ENCODE measurements at regions not wholly inside any gene's neighbourhood (a gene's known extent, or its start where the extent isn't known, plus 50 kb on each side); places are given as distances from the start of the nearest gene placed in this dataset.

DNA sequence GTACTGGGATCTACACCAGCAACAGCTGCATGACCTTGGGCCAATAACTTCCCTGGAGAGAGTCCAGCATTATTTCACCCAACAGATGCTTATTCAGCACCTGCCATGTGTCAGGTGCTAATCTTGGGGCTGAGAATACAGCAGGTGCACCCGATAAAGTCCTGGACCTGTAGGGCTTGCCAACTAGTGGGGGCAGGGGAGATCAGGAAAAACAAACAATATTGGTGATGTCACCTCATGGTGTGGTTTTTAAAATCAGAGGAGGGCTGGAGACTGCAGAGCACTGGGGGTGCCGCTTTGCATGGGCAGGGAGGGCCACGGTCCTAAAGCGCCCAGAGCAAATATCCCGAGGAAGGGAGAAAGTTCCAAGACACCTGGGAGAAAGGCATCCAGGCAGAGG, 218.8 kb downstream of the C16orf95 start:
- H3K27me3 ChIP-seq (ENCODE audit: control insufficient read depth, insufficient read depth, low read length, poor library complexity, severe bottlenecking), result no peaks in the 10 kb centered on the region
- DNase-seq, result no peak
- no peak overlapping the region for H3K4me3 ChIP-seq (ENCODE audit: low read length)
- no peak overlapping the region for H3K27ac ChIP-seq (ENCODE audit: low read depth, low read length)
- WGBS, 2 experiments (ENCODE audit: insufficient coverage in 1 of 2, insufficient read length in 1 of 2), result 97% methylated on average over 4 to 5 of the region's 5 CpGs
- TF ChIP-seq CTCF (conservative IDR thresholded peaks at IDR 0.05), result no peak
- H3K9ac ChIP-seq (ENCODE audit: extremely low read depth, low read length, poor library complexity, severe bottlenecking), result no peak overlapping the region
- no peak overlapping the region for H3K4me3 Mint-ChIP-seq
- H3K27me3 Mint-ChIP-seq (ENCODE audit: insufficient read depth), result peaks cover 2% of the 10 kb centered on the region
- H3K27ac Mint-ChIP-seq, result no peak overlapping the region
- no peaks in the 10 kb centered on the region for H3K36me3 Mint-ChIP-seq (ENCODE audit: low read depth)
- no peaks in the 10 kb centered on the region for H3K9me3 ChIP-seq (ENCODE audit: control insufficient read depth, low read length)
- H3K9me3 Mint-ChIP-seq, result no peaks in the 10 kb centered on the region
- H3K4me1 Mint-ChIP-seq, result peaks cover 68% of the 10 kb centered on the region
- peaks cover 42% of the 10 kb centered on the region for H3K4me1 ChIP-seq (ENCODE audit: control insufficient read depth, insufficient read depth, low read length)
- no peaks in the 10 kb centered on the region for H3K36me3 ChIP-seq (ENCODE audit: control insufficient read depth, insufficient read depth, low read length)

DNA sequence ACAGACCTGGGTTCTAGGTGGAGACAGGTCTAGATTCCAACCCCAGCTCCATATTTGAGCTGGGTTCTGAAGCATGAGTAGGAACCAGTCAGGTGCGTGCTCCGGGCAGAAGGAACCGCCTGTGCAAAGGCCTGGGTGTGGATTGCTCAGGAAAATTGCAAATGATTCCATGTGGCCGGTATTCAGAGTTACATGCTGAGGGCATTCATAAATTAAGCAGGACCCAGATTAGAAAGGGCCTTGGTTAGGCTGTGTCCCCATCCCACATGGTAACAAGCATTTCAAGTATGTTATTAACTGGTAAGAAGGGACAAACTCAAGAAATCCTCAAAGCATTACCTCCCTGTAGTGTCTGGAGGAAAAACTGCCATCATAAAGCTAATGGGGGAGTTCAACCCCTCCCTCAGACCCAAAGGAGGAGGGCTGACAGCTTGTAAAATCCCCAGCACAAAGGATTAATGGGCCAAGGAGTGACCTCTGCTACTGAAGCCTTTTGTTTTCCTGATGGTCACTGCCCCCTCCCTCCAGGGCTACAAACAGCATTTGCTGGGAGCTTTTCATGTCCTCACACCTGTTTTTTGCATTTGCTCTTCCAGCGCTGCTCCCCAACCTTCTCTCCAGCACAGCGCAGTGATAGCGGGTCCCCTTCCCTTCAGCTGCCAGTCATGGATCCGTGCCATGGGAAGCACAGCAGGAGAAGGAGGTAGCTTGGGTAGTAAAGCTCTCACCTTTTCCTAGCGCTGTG, 218.0 kb downstream of the C16orf95 start:
- Histone ChIP-seq H3K4me3 (ENCODE audit: low read length) (no peak overlapping the region), H3K27me3 (ENCODE audit: control insufficient read depth, insufficient read depth, low read length, poor library complexity, severe bottlenecking) (no peaks in the 10 kb centered on the region), H3K36me3 (ENCODE audit: control insufficient read depth, insufficient read depth, low read length) (no peaks in the 10 kb centered on the region), H3K27ac (ENCODE audit: low read depth, low read length) (peak overlapping the region; percentile 9), H3K9me3 (ENCODE audit: control insufficient read depth, low read length) (no peaks in the 10 kb centered on the region), H3K9ac (ENCODE audit: extremely low read depth, low read length, poor library complexity, severe bottlenecking) (no peak overlapping the region), H3K4me1 (ENCODE audit: control insufficient read depth, insufficient read depth, low read length) (peaks cover 38% of the 10 kb centered on the region)
- H3K9me3 Mint-ChIP-seq, result peaks cover under 1% of the 10 kb centered on the region
- H3K4me3 Mint-ChIP-seq, result no peak overlapping the region
- peak overlapping the region; percentile 53 for H3K27ac Mint-ChIP-seq
- no peak for DNase-seq
- no peaks in the 10 kb centered on the region for H3K36me3 Mint-ChIP-seq (ENCODE audit: low read depth)
- H3K4me1 Mint-ChIP-seq, result peaks cover 62% of the 10 kb centered on the region
- TF ChIP-seq CTCF (conservative IDR thresholded peaks at IDR 0.05), result no peak
- WGBS, 2 experiments (ENCODE audit: insufficient coverage in 1 of 2, insufficient read length in 1 of 2), result 77 to 87% methylated on average over 5 to 9 of the region's 9 CpGs
- H3K27me3 Mint-ChIP-seq (ENCODE audit: insufficient read depth), result no peaks in the 10 kb centered on the region

- 76 to 80% methylated on average over 5 to 11 of the region's 11 CpGs for WGBS, 2 experiments (ENCODE audit: insufficient coverage in 1 of 2, insufficient read length in 1 of 2)
- Mint-ChIP-seq H3K36me3 (ENCODE audit: low read depth) (no peaks in the 10 kb centered on the region), H3K4me1 (peaks cover 49% of the 10 kb centered on the region)
These were observed 216.7 kb downstream of the C16orf95 start for GRCh38 chr16:87100306-87101058.

More at GRCh38 chr16:87100306-87101058, 216.7 kb downstream of the C16orf95 start:
- Histone ChIP-seq H3K4me3 (ENCODE audit: low read length) (no peak overlapping the region), H3K4me1 (ENCODE audit: control insufficient read depth, insufficient read depth, low read length) (peaks cover 31% of the 10 kb centered on the region), H3K9ac (ENCODE audit: extremely low read depth, low read length, poor library complexity, severe bottlenecking) (no peak overlapping the region), H3K36me3 (ENCODE audit: control insufficient read depth, insufficient read depth, low read length) (no peaks in the 10 kb centered on the region), H3K27ac (ENCODE audit: low read depth, low read length) (no peak overlapping the region), H3K9me3 (ENCODE audit: control insufficient read depth, low read length) (no peaks in the 10 kb centered on the region), H3K27me3 (ENCODE audit: control insufficient read depth, insufficient read depth, low read length, poor library complexity, severe bottlenecking) (no peaks in the 10 kb centered on the region)
- Mint-ChIP-seq H3K4me3 (no peak overlapping the region), H3K27me3 (ENCODE audit: insufficient read depth) (no peaks in the 10 kb centered on the region), H3K9me3 (peaks cover 3% of the 10 kb centered on the region), H3K27ac (no peak overlapping the region)
- DNase-seq, result peak; percentile 66
- TF ChIP-seq CTCF (conservative IDR thresholded peaks at IDR 0.05), result no peak

All from endodermal cell (in vitro differentiated cells).